HG02884 (cell line): ENCODE measurements at regions not wholly inside any gene's neighbourhood (a gene's known extent, or its start where the extent isn't known, plus 50 kb on each side); places are given as distances from the start of the nearest gene placed in this dataset.

Source experiments
- ATAC-seq: cut with Tn5 transposase; IDR thresholded peaks from one replicate; pipeline ENCODE4 v1.9.1; 2021; ENCODE audit warnings: mild to moderate bottlenecking, moderate library complexity; ENCODE audit not compliant: unreplicated experiment

- no peak for ATAC-seq
Observed at GRCh38 chr9:71210326-71210725, 88.9 kb upstream of the TRPM3 start.

- no peak for ATAC-seq
Observed at GRCh38 chr9:71209890-71210289, 88.5 kb upstream of the TRPM3 start.

GRCh38 chr9:71202931-71203330 is 81.5 kb upstream of the TRPM3 start:
- no peak for ATAC-seq

DNA sequence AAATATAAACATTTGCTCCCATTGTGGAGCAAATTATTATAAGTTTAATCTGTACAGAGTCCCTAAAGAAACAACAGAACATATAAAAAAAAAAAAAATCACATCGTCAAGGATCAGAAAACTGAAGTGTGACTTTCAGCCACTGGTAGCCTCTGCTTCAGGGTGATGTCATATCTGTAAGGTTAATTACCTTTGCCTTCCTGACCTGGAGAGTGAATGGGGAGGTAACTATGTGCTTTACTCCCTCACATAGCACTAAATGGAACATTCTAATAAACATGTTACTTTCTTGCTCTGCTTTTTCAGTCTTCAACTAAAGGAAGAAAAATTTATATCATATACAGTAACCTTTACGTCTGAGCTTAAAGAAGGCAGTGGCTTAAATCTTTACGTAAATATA is 70.3 kb upstream of the TRPM3 start:
- ATAC-seq = no peak

- ATAC-seq = no peak
Observed at GRCh38 chr9:71183251-71183650, 61.8 kb upstream of the TRPM3 start.

- no peak for ATAC-seq
Observed at GRCh38 chr9:71179183-71179582, 57.8 kb upstream of the TRPM3 start.

DNA sequence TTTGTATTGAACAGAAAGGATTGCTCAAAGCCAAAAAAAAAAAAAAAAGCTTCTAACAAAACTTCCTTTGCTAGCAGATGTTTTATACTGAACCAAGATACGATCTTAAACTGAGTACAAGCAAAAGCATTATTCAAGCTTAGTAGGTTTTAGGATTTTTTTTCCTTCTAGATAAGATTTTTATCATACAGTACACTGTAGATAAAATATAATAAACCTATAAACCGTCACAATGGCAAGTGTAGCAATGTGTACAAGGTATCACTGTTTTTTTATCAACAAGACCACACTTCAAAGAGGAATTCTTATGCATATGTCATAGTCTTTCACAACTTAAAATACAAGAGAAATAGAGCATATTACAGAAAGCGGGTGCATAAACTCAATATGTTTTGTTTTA is 56.5 kb upstream of the TRPM3 start:
- no peak for ATAC-seq

DNA sequence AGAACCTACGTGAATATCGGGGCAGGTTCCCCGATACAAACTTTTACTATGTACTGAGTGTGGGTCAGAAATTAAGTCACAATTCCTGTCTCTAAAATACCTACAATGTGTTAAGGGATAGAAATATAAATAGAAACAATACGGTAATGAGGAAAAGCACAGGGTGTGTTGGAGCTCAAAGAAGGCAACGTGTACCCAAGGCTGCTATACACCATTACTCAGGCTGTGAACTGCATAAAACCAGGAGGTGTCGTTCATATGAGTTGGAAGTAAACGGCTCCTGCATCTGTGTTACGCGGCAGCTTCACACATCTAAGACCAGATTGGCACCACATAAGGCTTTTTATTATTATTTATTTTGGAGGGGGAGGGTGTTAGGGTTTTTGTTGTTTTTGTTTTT is 50.1 kb upstream of the TRPM3 start:
- no peak for ATAC-seq
